Rectal smooth muscle tissue (tissue), 1 donor: ENCODE measurements at regions not wholly inside any gene's neighbourhood (a gene's known extent, or its start where the extent isn't known, plus 50 kb on each side); places are given as distances from the start of the nearest gene placed in this dataset.

Source experiments
- H3K27ac ChIP-seq: one replicate; pipeline ENCODE4 v1.7.0; 2013; ENCODE audit warnings: low read depth, low read length, inconsistent platforms
- H3K27me3 ChIP-seq: one replicate; pipeline ENCODE4 v1.7.0; 2013; ENCODE audit warnings: low read length; ENCODE audit not compliant: control insufficient read depth, insufficient read depth
- H3K36me3 ChIP-seq: one replicate; pipeline ENCODE4 v1.7.0; 2013; ENCODE audit warnings: low read length; ENCODE audit not compliant: control insufficient read depth, insufficient read depth
- H3K4me1 ChIP-seq: one replicate; pipeline ENCODE4 v1.7.0; 2013; ENCODE audit warnings: low read length; ENCODE audit not compliant: control insufficient read depth, insufficient read depth
- H3K4me3 ChIP-seq: one replicate; pipeline ENCODE4 v1.7.0; 2013; ENCODE audit warnings: low read length
- H3K9ac ChIP-seq: one replicate; pipeline ENCODE4 v1.7.0; 2013; ENCODE audit warnings: low read length

- Histone ChIP-seq H3K36me3 (no peaks in the 10 kb centered on the region), H3K27ac (no peak overlapping the region), H3K27me3 (no peaks in the 10 kb centered on the region), H3K9ac (no peak overlapping the region), H3K4me3 (no peak overlapping the region), H3K4me1 (no peaks in the 10 kb centered on the region)
Measured at GRCh38 chr13:104181526-104182231, 1115.5 kb upstream of the SLC10A2 start.

GRCh38 chr13:104170980-104171555, 1104.9 kb upstream of the SLC10A2 start:
- Histone ChIP-seq H3K36me3 (no peaks in the 10 kb centered on the region), H3K9ac (no peak overlapping the region), H3K27ac (no peak overlapping the region), H3K4me3 (no peak overlapping the region), H3K27me3 (no peaks in the 10 kb centered on the region), H3K4me1 (no peaks in the 10 kb centered on the region)

- Histone ChIP-seq H3K4me3 (no peak overlapping the region), H3K27ac (no peak overlapping the region), H3K4me1 (no peaks in the 10 kb centered on the region), H3K36me3 (no peaks in the 10 kb centered on the region), H3K9ac (no peak overlapping the region), H3K27me3 (no peaks in the 10 kb centered on the region)
Measured at GRCh38 chr13:104163866-104164630, 1097.8 kb upstream of the SLC10A2 start.

- Histone ChIP-seq H3K4me3 (no peak overlapping the region), H3K4me1 (no peaks in the 10 kb centered on the region), H3K9ac (no peak overlapping the region), H3K36me3 (no peaks in the 10 kb centered on the region), H3K27me3 (no peaks in the 10 kb centered on the region), H3K27ac (no peak overlapping the region)
Measured at GRCh38 chr13:104160536-104160935, 1094.3 kb upstream of the SLC10A2 start.

GRCh38 chr13:104143760-104144416, 1077.7 kb upstream of the SLC10A2 start:
- H3K4me1 ChIP-seq = no peaks in the 10 kb centered on the region
- H3K27ac ChIP-seq = no peak overlapping the region
- H3K36me3 ChIP-seq = no peaks in the 10 kb centered on the region
- no peaks in the 10 kb centered on the region for H3K27me3 ChIP-seq
- no peak overlapping the region for H3K4me3 ChIP-seq
- no peak overlapping the region for H3K9ac ChIP-seq

- no peak overlapping the region for H3K4me3 ChIP-seq
- no peak overlapping the region for H3K9ac ChIP-seq
- no peaks in the 10 kb centered on the region for H3K4me1 ChIP-seq
- no peak overlapping the region for H3K27ac ChIP-seq
- H3K36me3 ChIP-seq = no peaks in the 10 kb centered on the region
- no peaks in the 10 kb centered on the region for H3K27me3 ChIP-seq
Measured at GRCh38 chr13:104140552-104140951, 1074.3 kb upstream of the SLC10A2 start.

- no peaks in the 10 kb centered on the region for H3K27me3 ChIP-seq
- H3K4me1 ChIP-seq = no peaks in the 10 kb centered on the region
- no peak overlapping the region for H3K4me3 ChIP-seq
- no peaks in the 10 kb centered on the region for H3K36me3 ChIP-seq
- H3K27ac ChIP-seq = no peak overlapping the region
- H3K9ac ChIP-seq = no peak overlapping the region
Measured at GRCh38 chr13:104137416-104137815, 1071.2 kb upstream of the SLC10A2 start.

GRCh38 chr13:104132849-104133248, 1066.6 kb upstream of the SLC10A2 start:
- no peak overlapping the region for H3K27ac ChIP-seq
- no peaks in the 10 kb centered on the region for H3K36me3 ChIP-seq
- H3K9ac ChIP-seq = no peak overlapping the region
- no peaks in the 10 kb centered on the region for H3K27me3 ChIP-seq
- H3K4me1 ChIP-seq = no peaks in the 10 kb centered on the region
- H3K4me3 ChIP-seq = no peak overlapping the region

- Histone ChIP-seq H3K27me3 (no peaks in the 10 kb centered on the region), H3K9ac (no peak overlapping the region), H3K36me3 (no peaks in the 10 kb centered on the region), H3K27ac (no peak overlapping the region), H3K4me3 (no peak overlapping the region), H3K4me1 (no peaks in the 10 kb centered on the region)
Measured at GRCh38 chr13:104114101-104114500, 1047.9 kb upstream of the SLC10A2 start.

- Histone ChIP-seq H3K36me3 (no peaks in the 10 kb centered on the region), H3K9ac (no peak overlapping the region), H3K4me3 (no peak overlapping the region), H3K4me1 (no peaks in the 10 kb centered on the region), H3K27me3 (no peaks in the 10 kb centered on the region), H3K27ac (no peak overlapping the region)
Measured at GRCh38 chr13:104111031-104111430, 1044.8 kb upstream of the SLC10A2 start.

GRCh38 chr13:104106705-104107393, 1040.6 kb upstream of the SLC10A2 start:
- H3K27me3 ChIP-seq = no peaks in the 10 kb centered on the region
- H3K9ac ChIP-seq = no peak overlapping the region
- no peaks in the 10 kb centered on the region for H3K4me1 ChIP-seq
- H3K27ac ChIP-seq = no peak overlapping the region
- no peak overlapping the region for H3K4me3 ChIP-seq
- no peaks in the 10 kb centered on the region for H3K36me3 ChIP-seq
